CD4-positive, alpha-beta T cell treated with Interleukin-17A for 1 hour (primary cell): ENCODE measurements at regions not wholly inside any gene's neighbourhood (a gene's known extent, or its start where the extent isn't known, plus 50 kb on each side); places are given as distances from the start of the nearest gene placed in this dataset.
"Not testable (repeated sequence)": the region's sequence is repeated elsewhere in the genome, so short reads cannot be mapped to it uniquely, and the experiment has no call there.

Experiments
- DNase-seq: peaks from one replicate; pipeline ENCODE4 v3.0.0-alpha.2; 2020

DNA sequence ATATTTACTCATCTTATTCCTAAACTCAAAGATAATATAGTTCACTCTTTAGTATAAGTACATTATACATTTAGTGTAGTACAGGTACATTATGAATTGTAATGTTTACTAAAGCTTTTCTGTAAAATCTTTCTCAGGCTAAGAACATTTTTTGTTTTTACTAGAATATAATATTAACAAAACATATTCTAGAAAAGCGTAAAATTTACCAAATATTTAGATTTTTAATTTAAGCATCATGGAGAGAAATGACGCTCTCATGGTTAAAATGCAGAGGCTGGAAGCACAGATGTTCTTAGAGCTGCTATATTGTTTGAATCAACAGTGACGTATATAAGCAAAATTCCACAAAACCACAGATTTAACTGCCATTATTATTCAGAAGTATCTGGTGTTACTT, 54.7 kb upstream of the NBPF15 start:
- not testable (repeated sequence) for DNase-seq

DNA sequence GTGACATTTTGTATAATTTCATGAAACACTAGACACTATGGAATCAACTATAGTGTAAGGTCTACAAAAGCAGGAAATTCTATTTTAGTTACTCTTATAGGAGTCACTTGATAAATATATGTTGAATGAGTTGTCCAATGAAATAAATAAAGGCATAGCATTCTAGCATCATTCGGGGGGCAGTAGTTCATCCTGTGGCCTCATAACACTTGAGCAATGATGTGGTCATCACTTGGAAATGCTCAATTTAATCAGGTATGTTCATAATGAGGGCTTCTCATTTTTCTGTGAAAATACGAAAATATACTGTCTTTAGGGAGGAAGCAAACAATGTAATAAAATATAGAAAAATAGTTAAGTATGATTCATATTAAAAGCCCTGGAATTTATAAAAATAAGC, 55.4 kb upstream of the NBPF15 start:
- DNase-seq = not testable (repeated sequence)

DNA sequence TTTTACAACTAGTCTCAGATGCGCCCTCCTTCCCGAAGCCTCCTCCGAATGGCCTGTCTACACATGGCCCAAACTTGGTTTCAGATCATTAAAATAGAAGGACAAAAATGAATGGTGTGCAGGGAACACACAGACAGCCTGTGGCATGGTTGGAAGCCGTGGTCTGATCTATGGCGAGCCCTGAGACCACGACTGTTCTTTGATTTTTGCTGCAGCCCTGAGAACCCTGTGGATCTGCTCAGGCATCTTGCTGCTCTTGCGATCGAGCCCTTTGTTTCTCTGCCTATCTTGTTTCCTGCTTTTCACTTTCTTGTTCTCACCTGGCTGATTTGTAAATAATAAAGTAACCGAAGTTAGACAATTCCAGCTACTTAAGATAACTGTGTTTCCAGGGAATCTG, 57.0 kb upstream of the NBPF15 start:
- DNase-seq = not testable (repeated sequence)

DNA sequence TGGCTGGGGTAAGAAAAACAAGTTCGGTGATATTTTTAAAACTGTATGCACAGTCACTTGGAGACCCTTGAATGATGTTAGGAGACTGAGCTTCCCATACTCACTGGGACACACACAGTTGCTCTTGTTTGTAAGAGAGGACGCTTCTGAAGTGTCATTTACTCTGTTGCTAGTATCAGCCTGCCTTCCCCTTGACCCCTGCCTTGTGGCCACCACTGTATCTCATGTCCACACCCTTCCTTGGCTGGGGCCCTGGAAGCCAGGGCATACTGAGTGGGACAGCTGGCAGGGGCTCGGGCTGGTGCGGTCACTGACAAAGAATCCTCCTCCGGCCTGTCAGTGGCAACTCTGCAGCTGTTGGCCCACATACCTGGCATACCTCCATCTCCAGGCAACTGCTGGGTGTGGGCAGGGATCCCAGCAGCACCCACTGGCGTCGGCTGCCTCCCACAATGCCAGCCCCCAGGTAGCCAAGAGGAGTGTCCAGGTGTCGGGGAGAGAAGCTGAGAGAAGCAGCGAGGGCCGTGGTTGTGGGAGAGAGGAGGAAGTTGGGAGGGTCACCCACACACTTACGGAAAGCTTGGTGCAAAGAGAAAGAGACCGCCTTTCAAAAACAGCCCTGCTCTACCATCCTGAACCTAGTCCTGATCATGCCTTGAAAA, 58.2 kb upstream of the NBPF15 start:
- DNase-seq = not testable (repeated sequence)

DNA sequence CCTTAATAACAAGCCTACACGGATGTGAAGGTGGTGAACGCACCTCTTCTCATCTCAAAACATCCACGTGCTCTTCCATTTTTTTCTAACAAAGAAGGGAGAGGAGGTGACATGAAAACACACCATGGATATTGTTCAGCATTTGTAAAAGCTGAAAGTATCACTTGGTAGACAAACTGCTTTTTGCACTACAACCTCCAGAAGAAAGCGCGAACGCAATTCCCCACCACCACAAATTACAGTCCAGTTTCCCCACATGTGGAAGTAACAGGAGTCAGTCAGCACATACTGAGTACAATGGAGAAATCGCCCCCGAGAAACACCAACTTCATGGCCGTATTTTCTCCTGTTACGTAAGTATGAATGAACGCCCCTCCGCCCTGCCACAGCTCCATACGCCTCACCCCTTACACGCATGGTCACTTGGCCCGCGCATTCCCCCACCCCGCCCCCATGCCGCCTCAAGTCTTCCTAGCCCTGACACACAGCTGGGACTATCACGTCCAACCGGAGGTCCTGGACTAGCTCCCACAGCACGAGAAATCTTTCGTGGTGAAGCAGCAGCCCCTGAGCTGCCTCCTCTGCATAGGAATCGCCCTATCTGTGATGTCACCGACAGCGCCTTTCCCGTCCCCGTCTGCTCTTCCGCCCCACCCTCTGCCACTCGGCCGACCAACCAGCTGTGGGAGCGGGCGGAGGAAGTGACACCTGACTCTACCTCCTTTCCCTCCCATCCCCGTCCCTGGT, 62.4 kb upstream of the NBPF15 start:
- DNase-seq = peak; percentile 79

DNA sequence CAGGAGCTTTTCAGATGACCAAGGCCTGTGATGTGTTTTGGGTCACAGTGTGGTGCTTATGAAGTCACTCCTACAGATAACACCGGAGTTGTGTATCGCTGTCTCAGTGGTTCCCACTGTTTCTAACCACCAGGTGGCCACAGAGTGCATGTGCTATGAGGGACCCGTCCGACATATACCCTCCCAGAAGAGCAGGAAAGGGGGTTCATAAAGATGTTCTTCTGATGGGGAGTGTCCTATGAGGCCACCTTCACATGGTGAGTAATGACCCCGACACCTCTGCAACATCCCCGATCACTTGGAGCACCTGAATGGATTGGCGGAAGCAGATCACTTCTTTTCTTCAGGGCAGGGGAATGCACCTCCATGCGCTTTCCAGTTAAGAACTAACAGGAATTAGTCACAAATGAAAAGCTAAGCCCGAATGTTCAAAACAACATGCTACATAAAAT, 60.5 kb upstream of the PPIAL4F start:
- peak; percentile 58 for DNase-seq

DNA sequence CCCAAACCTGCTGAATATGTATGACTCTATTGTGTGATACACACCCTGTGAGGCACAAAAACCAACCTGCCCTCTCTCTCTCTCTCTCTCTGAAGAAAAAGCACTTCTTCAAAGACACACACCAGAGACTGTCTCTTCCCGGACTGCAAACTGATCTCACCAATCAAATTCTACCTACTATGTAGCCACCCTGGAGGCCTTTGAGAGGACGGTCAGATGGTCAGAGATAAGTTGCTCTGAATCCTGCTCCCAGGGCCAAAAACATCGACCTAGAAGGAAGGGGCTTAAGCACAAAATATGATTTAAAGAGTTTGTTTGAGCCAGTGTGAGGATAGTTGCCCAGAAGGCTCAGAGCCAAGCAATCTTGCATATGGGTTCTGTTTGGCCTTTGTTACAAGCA, 59.2 kb upstream of the PPIAL4F start:
- DNase-seq = peak; percentile 17

DNA sequence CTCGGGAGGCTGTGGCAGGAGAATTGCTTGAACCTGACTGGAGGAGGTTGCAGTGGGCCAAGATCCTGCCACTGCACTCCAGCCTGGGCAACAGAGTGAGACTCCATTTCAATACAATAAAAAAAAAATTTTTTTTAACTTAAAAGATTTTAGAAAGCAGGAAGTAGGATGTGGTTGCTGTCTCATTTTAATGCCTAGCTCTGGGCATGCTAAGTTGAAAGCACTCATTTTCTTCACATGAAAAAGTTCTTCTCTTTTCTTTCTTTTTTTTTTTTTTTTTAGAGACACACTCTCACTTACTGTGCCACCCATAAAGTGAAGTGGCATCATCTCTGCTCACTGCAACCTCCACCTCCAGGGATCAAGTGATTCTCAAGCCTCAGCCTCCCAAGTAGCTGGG, 58.4 kb upstream of the PPIAL4F start:
- DNase-seq = peak; percentile 40

DNA sequence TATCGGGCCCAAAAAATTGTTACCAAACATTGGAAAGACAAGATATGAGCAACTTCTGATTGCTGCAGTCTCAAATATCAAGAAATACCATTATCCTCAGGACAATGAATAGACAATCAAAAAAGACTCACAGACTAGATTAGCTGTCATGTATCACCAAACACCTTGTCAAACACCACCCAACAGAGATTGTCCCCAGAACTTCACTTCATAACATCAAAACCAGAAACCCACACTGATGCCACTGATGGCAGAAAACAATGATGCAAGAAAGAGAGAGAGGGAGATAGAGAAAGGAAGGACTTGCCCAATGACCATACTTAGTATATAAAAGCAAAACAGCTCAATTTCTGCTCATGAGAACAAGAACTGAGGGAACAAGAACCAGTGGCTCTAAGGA, 56.0 kb upstream of the PPIAL4F start:
- DNase-seq = not testable (repeated sequence)

DNA sequence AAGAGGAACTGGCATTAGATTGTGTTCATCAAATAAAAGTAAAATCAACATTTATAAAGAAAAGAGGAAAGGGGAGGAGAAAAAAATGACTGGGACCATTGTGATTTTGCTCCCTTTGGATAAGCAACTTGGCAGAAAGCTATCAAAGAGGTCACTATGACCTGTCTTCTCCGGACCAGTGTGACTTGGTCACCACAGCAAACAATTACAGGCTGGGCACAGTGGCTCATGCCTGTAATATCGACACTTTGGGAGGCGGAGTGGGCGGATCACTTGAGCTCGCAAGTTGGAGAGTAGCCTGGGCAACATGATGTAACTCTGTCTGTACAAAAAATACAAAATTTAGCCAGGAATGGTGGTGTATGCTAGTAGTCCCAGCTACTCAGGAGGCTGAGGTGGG, 55.5 kb upstream of the PPIAL4F start:
- DNase-seq = not testable (repeated sequence)

DNA sequence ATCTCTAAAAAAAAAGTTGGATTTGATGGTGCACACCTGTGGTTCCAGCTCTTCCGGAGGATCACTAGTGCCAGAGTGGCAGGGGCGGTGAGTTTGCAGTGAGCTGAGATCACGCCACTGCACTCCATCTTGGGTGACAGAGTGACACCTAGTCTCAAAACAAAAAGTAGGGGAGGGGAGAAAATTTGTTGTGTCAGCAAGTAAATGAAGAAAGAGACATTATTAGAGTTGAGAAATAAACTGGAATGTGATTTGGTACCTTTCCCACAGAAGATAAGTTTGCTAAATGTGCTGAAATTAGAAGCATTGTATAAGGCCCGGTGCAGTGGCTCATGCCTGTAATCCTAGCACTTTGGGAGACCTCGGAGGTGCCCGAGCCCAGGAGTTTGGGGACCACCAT, 54.0 kb upstream of the PPIAL4F start:
- not testable (repeated sequence) for DNase-seq

DNA sequence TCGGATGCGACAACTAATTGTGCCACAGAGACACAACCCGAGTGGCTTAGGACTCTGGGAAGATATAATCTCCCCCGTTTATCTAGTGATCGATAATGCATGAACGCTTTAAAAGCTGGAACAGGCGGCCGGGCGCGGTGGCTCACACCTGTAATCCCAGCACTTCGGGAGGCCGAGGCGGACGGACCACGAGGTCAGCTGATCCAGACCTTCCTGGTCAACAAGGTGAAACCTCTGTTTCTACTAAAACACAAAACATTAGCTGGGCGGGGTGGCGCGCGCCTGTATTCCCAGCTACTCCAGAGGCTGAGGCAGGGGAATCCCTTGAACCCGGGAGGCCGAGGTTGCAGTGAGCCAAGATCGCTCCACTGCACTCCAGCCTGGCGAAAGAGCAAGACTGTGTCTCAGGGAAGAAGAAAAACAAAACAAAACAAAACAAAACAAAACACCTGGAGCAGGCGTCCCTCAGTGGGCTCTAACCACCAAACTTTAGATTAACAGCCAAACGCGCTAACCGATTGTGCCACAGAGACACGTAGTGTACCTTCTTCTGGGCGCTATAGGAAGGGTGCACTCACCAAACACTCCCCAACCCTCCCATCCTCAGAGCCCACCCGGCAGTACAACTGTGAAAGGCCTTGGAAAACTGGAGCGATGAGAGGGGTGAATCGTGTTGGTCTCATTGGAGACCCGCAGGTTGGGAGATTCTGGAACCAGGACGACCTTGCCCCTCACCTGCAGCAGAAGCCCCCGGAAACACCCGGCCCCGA, 53.3 kb upstream of the PPIAL4F start:
- DNase-seq = not testable (repeated sequence)
